H1 (cell line): ENCODE measurements at regions not wholly inside any gene's neighbourhood (a gene's known extent, or its start where the extent isn't known, plus 50 kb on each side); places are given as distances from the start of the nearest gene placed in this dataset.

Source experiments
- CTCF ChIP-seq, 3 experiments: IDR thresholded peaks; 1 replicate in 2 of 3; 2 replicates in 1 of 3; pipeline versions ENCODE4 v1.5.1 to v1.6.1; 2011; ENCODE audit warnings: low read length in 3 of 3, mild to moderate bottlenecking in 3 of 3, inconsistent platforms in 2 of 3, low read depth in 1 of 3, moderate library complexity in 1 of 3; ENCODE audit not compliant: insufficient read depth in 1 of 3; ENCODE audit errors: control extremely low read depth in 1 of 3
- JUN ChIP-seq: IDR thresholded peaks from 2 replicates; pipeline ENCODE4 v1.6.1; 2011; ENCODE audit warnings: low read depth, mild to moderate bottlenecking, improper control_type of control experiment, low read length
- KDM1A ChIP-seq: fragments of 200-600, 300-600 bp; sonication (generic); IDR thresholded peaks from 2 replicates; pipeline ENCODE4 v1.7.1; 2016; ENCODE audit warnings: mild to moderate bottlenecking, low read length, borderline replicate concordance
- PHF8 ChIP-seq: fragments of 200-600 bp; sonication (generic); conservative IDR thresholded peaks from 2 replicates; pipeline ENCODE4 v1.7.1; 2012; ENCODE audit warnings: low read depth, mild to moderate bottlenecking, inconsistent platforms, low read length, moderate library complexity
- RAD21 ChIP-seq, 2 experiments: IDR thresholded peaks in 1 of 2; conservative IDR thresholded peaks in 1 of 2; 2 replicates each; pipeline ENCODE4 v1.6.1; 2011; ENCODE audit warnings: low read depth in 2 of 2, low read length in 2 of 2, improper control_type of control experiment in 1 of 2, inconsistent platforms in 1 of 2, mild to moderate bottlenecking in 1 of 2, moderate library complexity in 1 of 2
- SIN3A ChIP-seq, 2 experiments: IDR thresholded peaks in 1 of 2; conservative IDR thresholded peaks in 1 of 2; 2 replicates each; pipeline ENCODE4 v1.6.1; 2011 to 2012; ENCODE audit warnings: low read length in 2 of 2, improper control_type of control experiment in 1 of 2, low read depth in 1 of 2, mild to moderate bottlenecking in 1 of 2
- TAF1 ChIP-seq: IDR thresholded peaks from 2 replicates; pipeline ENCODE4 v1.6.1; 2011; ENCODE audit warnings: mild to moderate bottlenecking, low read depth, low read length
- USF2 ChIP-seq: IDR thresholded peaks from 2 replicates; pipeline ENCODE4 v1.6.1; 2011; ENCODE audit warnings: low read length, improper control_type of control experiment
- YY1 ChIP-seq: IDR thresholded peaks from 2 replicates; pipeline ENCODE4 v1.6.1; 2011; ENCODE audit warnings: low read depth, mild to moderate bottlenecking, low read length
- TF ChIP-seq, protein P1 (sequence below): IDR thresholded peaks from 2 replicates; pipeline ENCODE4 v1.6.1; 2011; ENCODE audit warnings: low read depth, mild to moderate bottlenecking, low read length; ENCODE audit not compliant: insufficient read depth

- TF ChIP-seq SIN3A (conservative IDR thresholded peaks at IDR 0.05 in 1 of 2, IDR thresholded peaks at IDR 0.05 in 1 of 2; ENCODE audit: low read depth in 1 of 2, low read length in 2 of 2), result no peak
- no peak for TF ChIP-seq YY1
- TF ChIP-seq RAD21 (IDR thresholded peaks at IDR 0.05 in 1 of 2, conservative IDR thresholded peaks at IDR 0.05 in 1 of 2; ENCODE audit: low read depth in 2 of 2, low read length in 2 of 2), result no peak
- TF ChIP-seq KDM1A, result no peak
- no peak for TF ChIP-seq JUN
- TF ChIP-seq, protein P1, sequence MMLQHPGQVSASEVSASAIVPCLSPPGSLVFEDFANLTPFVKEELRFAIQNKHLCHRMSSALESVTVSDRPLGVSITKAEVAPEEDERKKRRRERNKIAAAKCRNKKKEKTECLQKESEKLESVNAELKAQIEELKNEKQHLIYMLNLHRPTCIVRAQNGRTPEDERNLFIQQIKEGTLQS, result no peak
- TF ChIP-seq USF2, result no peak
- TF ChIP-seq PHF8, result no peak
- no peak for TF ChIP-seq CTCF (IDR thresholded peaks at IDR 0.05; ENCODE audit: control extremely low read depth in 1 of 3, insufficient read depth in 1 of 3, low read depth in 1 of 3, low read length in 3 of 3)
- no peak for TF ChIP-seq TAF1
Observed at GRCh38 chr5:111984044-111984443, 227.1 kb upstream of the NREP start.
